ENCODE measurements at regions not wholly inside any gene's neighbourhood (a gene's known extent, or its start where the extent isn't known, plus 50 kb on each side); places are given as distances from the start of the nearest gene placed in this dataset.

DNA sequence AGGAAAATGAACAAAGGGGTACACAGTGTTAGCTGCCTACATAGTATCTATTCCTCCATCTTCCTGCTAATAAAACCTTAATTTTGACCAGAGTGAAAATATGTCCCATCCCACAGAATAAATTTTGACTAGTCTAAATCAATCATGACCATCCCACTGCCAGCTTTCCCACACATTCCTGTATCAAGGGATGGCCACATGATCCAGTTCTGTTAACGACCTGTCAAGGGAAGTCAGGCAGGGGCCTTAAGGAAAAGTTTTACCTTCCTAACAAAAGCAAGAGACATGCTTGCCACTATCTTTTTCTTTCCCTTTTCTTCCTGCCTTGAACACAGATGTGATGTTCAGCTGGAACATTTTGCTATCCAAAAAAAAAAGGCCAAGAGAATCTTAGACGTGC is 185.0 kb upstream of the CHAC2 start:
- FAIRE-seq (no peak), ATAC-seq (no peak), DNase-seq (ENCODE audit: low read depth, low spot score) (no peak)
- 0% methylated on average over 2 of the region's 2 CpGs for WGBS (ENCODE audit: insufficient coverage, insufficient replicate concordance, low lambda C conversion rate, missing lambda C conversion rate)
- Histone ChIP-seq H4K20me1 (ENCODE audit: control insufficient read depth, insufficient read depth) (no peaks in the 10 kb centered on the region), H3K4me3 (no peak overlapping the region), H3K9me3 (replicated peaks; ENCODE audit: control insufficient read depth, insufficient read depth, low read length) (no peaks in the 10 kb centered on the region), H2AFZ (ENCODE audit: control insufficient read depth, low read depth, low read length) (no peak overlapping the region), H3K4me1 (ENCODE audit: control insufficient read depth, insufficient read depth, low read length) (no peaks in the 10 kb centered on the region), H3K27ac (ENCODE audit: control insufficient read depth, insufficient read depth) (no peak overlapping the region), H3K27me3 (replicated peaks in 1 of 2; ENCODE audit: control insufficient read depth in 2 of 2, insufficient read depth in 2 of 2, low read length in 1 of 2) (no peaks in the 10 kb centered on the region), H3K4me2 (ENCODE audit: control insufficient read depth, insufficient read depth) (no peak overlapping the region), H3K36me3 (ENCODE audit: control insufficient read depth in 2 of 2, insufficient read depth in 2 of 2, low read length in 1 of 2) (no peaks in the 10 kb centered on the region), H3K79me2 (ENCODE audit: control insufficient read depth, insufficient read depth, low read length) (no peaks in the 10 kb centered on the region), H3K9ac (ENCODE audit: control insufficient read depth, insufficient read depth, low read length) (no peak overlapping the region)
- ChIA-PET RAD21 (ENCODE audit: unreplicated experiment) (no interaction called here), POLR2A (no interaction called here), SMC1A (ENCODE audit: uncharacterized antibody, unreplicated experiment) (no interaction called here), CTCF (no interaction called here)
- intact Hi-C loops (cut with micrococcal nuclease; ENCODE audit: unreplicated experiment), result no loop called here
- TF ChIP-seq POU2F2 (IDR thresholded peaks at IDR 0.05; ENCODE audit: borderline replicate concordance, low read depth, low read length) (no peak), IRF4 (IDR thresholded peaks at IDR 0.05; ENCODE audit: low read depth, low read length) (no peak), TAF1 (IDR thresholded peaks at IDR 0.05; ENCODE audit: borderline replicate concordance, low read depth, low read length) (no peak)
- in situ Hi-C loops (cut with MboI), result no loop called here
- no TSS peak for BruUV-seq (replicated peaks)

DNA sequence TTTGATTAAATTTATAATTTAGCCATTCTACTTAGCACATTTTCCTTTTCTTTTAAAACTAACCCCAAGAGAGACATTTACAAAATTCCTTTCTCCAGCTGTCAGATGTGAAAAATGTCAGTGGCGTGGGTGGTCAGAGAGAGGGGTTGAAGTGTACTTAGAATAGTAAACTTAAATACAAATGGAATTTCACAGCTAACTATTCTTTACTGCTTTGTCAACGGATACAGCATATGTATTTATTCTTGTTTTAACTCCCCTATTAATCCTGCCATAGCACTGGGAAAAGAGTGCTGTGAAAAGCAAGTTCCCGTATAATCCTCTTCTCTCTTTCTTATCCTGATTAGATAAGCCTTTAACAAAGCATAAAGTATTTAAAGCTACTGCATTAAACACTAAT is 191.4 kb upstream of the CHAC2 start:
- Histone ChIP-seq H3K4me3 (no peak overlapping the region), H2AFZ (ENCODE audit: control insufficient read depth, low read depth, low read length) (no peak overlapping the region), H3K79me2 (ENCODE audit: control insufficient read depth, insufficient read depth, low read length) (no peaks in the 10 kb centered on the region), H4K20me1 (ENCODE audit: control insufficient read depth, insufficient read depth) (no peaks in the 10 kb centered on the region), H3K4me1 (ENCODE audit: control insufficient read depth, insufficient read depth, low read length) (no peaks in the 10 kb centered on the region), H3K36me3 (ENCODE audit: control insufficient read depth in 2 of 2, insufficient read depth in 2 of 2, low read length in 1 of 2) (no peaks in the 10 kb centered on the region), H3K4me2 (ENCODE audit: control insufficient read depth, insufficient read depth) (no peak overlapping the region), H3K9me3 (replicated peaks; ENCODE audit: control insufficient read depth, insufficient read depth, low read length) (no peaks in the 10 kb centered on the region), H3K27me3 (replicated peaks in 1 of 2; ENCODE audit: control insufficient read depth in 2 of 2, insufficient read depth in 2 of 2, low read length in 1 of 2) (no peaks in the 10 kb centered on the region), H3K9ac (ENCODE audit: control insufficient read depth, insufficient read depth, low read length) (no peak overlapping the region), H3K27ac (ENCODE audit: control insufficient read depth, insufficient read depth) (no peak overlapping the region)
- ATAC-seq, result no peak
- no peak for DNase-seq (ENCODE audit: low read depth, low spot score)
- ChIA-PET RAD21 (ENCODE audit: unreplicated experiment) (no interaction called here), POLR2A (no interaction called here), CTCF (interaction anchor here (0.9 kb wide), 1 partner anchor 8 kb away, joined by 4 read pairs; no protein-coding TSS in a partner anchor), SMC1A (ENCODE audit: uncharacterized antibody, unreplicated experiment) (interaction anchor here (0.6 kb wide), 1 partner anchor 90 kb away, joined by 3 read pairs; no protein-coding TSS in a partner anchor)
- 13% methylated on average over 3 of the region's 3 CpGs for WGBS (ENCODE audit: insufficient coverage, insufficient replicate concordance, low lambda C conversion rate, missing lambda C conversion rate)
- in situ Hi-C loops (cut with MboI), result no loop called here
- intact Hi-C loops (cut with micrococcal nuclease; ENCODE audit: unreplicated experiment), result no loop called here
- BruUV-seq (replicated peaks), result no TSS peak
- FAIRE-seq, result no peak
- TF ChIP-seq FOXK2 (IDR thresholded peaks at IDR 0.05) (no peak), TCF7 (IDR thresholded peaks at IDR 0.05; ENCODE audit: borderline replicate concordance) (no peak), NRF1 (conservative IDR thresholded peaks at IDR 0.05; ENCODE audit: low read depth, low read length) (no peak), SUPT20H (IDR thresholded peaks at IDR 0.05; ENCODE audit: borderline replicate concordance, control insufficient read depth, low read depth, low read length) (no peak), E2F4 (IDR thresholded peaks at IDR 0.05; ENCODE audit: low read depth, low read length) (no peak), WRNIP1 (IDR thresholded peaks at IDR 0.05; ENCODE audit: borderline replicate concordance, low read depth, low read length) (no peak), NBN (IDR thresholded peaks at IDR 0.05) (no peak), BCL3 (IDR thresholded peaks at IDR 0.05; ENCODE audit: borderline replicate concordance, insufficient read depth, low read depth, low read length, poor library complexity, severe bottlenecking) (no peak)
- TF ChIP-seq, protein P1, sequence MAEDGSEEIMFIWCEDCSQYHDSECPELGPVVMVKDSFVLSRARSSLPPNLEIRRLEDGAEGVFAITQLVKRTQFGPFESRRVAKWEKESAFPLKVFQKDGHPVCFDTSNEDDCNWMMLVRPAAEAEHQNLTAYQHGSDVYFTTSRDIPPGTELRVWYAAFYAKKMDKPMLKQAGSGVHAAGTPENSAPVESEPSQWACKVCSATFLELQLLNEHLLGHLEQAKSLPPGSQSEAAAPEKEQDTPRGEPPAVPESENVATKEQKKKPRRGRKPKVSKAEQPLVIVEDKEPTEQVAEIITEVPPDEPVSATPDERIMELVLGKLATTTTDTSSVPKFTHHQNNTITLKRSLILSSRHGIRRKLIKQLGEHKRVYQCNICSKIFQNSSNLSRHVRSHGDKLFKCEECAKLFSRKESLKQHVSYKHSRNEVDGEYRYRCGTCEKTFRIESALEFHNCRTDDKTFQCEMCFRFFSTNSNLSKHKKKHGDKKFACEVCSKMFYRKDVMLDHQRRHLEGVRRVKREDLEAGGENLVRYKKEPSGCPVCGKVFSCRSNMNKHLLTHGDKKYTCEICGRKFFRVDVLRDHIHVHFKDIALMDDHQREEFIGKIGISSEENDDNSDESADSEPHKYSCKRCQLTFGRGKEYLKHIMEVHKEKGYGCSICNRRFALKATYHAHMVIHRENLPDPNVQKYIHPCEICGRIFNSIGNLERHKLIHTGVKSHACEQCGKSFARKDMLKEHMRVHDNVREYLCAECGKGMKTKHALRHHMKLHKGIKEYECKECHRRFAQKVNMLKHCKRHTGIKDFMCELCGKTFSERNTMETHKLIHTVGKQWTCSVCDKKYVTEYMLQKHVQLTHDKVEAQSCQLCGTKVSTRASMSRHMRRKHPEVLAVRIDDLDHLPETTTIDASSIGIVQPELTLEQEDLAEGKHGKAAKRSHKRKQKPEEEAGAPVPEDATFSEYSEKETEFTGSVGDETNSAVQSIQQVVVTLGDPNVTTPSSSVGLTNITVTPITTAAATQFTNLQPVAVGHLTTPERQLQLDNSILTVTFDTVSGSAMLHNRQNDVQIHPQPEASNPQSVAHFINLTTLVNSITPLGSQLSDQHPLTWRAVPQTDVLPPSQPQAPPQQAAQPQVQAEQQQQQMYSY (CRISPR knock-in tag; IDR thresholded peaks at IDR 0.05), result no peak
